NCI-H1417 (cell line): ENCODE measurements at regions not wholly inside any gene's neighbourhood (a gene's known extent, or its start where the extent isn't known, plus 50 kb on each side); places are given as distances from the start of the nearest gene placed in this dataset.

Source experiments
- DNase-seq, 3 experiments: peaks; one replicate each; lab custom pipeline; 2025; lab: John Stamatoyannopoulos, UW

GRCh38 chr10:92747066-92747465 lies 57.3 kb downstream of the HHEX start:
- DNase-seq: no peak

DNA sequence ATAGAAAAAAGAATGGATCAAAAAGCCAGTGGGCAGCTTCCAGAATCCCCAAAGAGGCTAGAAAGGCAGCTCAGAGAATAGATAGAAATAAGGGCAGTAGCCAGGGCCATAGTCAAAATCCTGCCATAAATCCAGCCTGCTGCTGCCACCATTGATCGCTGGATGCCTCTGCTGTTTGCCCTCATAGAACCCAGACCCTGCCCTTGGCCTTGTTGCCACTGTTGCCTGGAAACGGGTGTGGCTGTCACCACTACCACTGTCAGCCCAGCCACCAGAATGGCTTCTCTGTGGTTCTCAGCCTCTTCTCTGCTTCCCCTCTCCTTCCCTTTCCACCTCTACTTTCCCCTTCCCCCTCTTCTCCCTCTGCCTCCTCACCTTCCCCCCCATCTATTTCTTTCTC lies 57.8 kb downstream of the HHEX start:
- DNase-seq: no peak

DNA sequence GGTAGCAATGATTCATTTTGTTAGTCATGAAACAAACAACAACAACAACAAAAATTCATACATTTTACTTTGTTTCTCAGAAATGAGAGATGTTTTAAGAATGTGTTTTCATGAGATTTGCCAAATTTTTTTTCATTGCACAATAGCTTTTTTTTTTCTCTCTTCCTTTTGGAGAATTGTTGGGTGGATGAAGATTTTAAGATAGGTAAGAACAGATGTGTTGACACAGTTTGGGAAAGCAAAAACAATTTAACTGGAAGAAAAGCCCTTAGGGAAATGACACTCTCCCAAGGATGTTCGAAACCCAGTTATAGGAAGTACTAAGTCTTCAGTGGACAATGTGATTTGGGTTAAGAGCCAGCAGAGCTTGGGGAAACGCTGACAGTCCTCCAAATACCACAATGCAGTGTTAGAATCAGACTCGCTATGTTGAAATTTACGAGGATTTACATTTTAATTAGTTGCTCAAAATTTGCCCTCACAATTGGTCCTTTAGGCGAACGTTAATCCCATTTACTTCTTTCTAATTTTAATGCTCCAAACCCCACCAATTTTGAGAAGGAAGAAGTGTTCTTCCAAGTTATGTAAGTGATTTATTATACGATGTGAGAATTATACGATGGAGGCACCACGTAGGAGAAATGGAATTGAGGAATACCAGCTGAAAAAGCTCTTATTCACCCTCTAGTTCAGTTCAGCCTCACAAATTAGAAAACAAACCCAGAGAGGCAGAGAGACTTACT lies 61.2 kb downstream of the HHEX start:
- no peak for DNase-seq

DNA sequence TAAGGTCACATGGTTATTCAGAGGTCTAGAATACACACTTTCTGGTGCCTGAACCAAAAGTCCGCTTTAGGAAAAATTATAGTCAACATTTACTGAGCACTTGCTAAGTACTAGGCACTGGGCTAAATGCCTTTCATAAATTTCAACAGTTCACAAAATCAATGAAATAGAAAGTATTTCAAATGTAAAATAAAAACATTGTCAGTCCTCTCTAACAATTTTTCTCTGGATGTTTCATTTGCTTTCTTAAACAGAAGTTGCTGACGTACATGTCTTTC lies 61.7 kb downstream of the HHEX start:
- no peak for DNase-seq

DNA sequence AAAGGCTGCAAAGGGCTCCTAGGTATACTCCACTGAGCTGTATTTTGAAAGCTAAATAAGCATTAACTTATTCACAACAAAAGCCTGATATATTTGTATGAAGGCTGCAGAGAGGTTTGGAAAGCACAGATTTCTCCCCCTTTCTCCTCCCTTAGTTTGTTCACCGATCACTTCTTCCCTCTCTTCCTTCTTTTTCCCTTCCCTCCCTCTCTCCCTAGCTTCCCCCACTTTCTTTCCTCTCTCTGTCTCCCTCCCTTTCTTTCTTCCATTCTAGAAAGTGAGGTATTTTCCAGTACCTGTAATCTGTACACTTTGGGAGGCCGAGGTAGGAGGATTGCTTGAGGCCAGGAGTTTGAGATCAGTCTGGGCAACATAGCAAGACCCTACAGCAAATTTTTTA lies 62.1 kb downstream of the HHEX start:
- no peak for DNase-seq

DNA sequence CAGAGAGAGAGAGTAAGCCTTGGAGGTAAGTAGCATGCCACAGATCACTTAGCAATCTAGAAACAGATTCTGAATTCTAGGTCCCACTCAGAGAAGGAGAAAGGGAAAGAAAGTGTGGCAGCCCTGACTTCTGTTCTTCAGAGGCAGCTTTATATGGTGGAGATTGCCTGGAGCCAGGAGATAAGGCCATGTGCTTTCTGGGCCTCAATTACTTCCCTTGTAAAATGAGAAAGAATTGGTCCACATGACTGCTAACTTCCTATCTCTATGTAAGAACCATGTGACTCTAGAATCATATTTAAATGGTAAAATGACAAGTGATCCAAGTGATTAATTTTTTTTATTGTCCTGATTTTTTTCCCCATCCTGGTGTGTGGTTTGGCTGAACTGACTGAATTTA lies 64.1 kb downstream of the HHEX start:
- DNase-seq: no peak

GRCh38 chr10:92755725-92756124 lies 66.0 kb downstream of the HHEX start:
- DNase-seq: no peak

DNA sequence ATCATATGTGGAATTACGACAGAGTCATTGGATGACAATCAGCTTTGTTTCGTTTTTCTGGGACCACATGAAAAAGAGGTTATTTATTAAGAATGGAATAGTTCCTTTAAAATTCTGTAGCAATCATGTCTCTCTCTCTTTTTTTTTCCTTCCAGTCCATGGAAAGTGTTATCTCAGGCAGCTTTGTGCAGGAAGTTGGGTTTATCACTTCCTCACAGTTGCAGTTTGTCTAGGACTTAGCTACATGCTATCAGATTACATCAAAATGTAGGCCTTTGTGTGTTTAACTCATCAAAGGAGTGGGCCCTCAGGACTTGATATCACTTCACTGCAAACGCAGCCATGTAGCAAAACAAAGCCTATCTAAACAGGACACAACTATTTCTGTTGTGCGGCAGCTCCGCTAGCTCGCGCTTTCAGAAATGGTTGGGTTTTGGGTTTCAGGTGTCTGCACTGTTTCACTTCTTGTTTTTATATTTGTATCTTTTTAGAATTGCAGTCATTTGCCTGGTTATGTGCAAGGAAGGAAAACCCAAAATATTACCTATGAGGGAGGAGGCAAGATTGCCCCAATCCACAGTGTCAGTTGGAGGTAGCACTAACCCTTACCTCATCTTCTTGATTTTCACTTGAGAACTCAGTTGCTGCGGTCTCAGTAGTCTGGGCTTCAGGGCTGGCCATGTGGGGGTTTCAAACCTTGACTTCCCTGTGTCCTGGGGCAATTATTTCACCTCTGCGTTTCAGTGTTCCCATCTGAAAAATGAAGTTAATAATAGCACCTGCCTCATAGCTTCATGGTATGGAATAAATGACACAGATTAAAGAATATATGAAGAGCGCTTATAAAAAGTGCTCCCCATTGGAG lies 66.7 kb downstream of the HHEX start:
- peak in 1 of 3 experiments; percentile 11 for DNase-seq

- no peak for DNase-seq
These were observed 67.4 kb downstream of the HHEX start for GRCh38 chr10:92757066-92757710.

DNA sequence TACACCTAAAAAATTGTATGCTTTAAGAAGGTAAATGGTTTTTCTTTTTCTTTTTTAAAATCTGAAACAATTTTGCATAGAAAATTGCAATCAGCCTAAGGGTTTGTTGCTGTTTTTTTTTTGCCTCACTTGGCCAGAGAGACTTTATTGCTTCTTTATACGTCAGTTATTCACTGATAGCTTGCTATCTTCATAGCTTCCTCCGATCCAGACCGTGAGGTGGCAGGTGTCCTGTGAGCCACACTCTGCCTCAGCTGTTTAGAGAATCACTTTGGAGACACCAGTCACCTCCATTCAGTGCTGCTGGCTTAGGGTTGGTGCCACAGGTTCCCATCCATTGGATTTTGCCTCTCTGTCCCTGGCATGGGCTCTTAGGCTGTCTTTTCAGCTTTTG lies 68.0 kb downstream of the HHEX start:
- DNase-seq: no peak

DNA sequence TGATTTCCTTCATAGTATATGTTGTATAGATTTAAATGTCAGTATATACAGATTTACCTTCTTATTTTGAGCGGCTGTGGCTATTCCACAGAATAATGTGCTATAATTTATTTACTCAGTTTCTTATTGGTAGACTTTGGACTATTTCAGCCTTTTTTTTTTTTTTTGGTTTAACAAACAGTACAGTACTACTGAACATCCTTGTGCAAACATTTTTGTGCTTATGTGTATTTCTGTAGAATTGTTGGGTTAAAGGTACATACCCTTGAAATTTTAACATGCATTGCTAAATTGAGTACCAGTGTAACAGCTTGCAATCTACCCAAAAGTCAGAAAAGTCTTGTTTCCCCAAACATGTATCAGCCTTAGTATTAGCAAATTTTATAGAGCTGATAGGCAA lies 68.8 kb downstream of the HHEX start:
- DNase-seq: no peak

GRCh38 chr10:92760609-92761008 lies 70.9 kb downstream of the HHEX start:
- DNase-seq: no peak

DNA sequence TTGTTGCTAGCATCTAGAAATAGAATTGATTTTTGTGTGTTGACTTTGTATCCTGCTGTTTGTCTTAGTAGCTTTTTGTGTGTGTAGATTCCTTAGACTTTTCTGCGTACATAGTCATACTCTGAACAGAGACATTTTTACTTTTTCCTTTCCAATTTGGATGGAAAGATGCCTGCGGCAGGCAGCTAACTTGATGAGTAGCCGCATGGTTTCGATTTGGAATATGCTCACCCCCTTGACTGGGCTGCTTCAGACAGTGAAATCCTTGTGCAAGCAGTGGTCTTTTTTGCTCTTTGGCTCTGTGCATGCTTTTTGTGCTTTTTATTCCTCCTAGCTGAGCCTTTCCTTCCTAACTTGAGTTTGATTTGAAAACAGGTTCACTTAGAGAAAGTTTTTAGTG lies 71.8 kb downstream of the HHEX start:
- no peak for DNase-seq

DNA sequence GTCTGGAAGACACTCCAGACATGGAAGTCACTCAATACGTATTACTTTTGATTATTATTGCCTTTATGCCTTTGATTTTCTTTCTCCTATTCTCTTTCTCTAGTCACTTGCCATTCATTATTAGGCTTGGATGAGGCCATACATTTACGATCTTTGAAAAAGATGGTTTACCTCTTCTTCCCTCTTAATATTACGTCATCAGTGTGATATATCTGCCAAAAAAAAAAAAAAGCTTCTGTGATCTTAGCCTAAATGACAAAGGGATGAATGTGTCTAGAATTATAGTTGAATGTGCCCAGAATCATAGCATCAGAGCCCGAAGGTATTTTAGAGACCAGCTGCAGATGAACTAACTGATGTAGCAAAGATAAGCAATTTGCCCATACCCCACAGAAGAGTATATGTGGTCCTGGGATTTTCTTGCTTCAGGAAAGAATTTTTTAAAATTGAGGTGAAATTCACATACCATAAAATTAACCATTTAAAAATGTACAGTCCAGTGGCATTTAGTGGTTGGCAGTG lies 73.9 kb downstream of the HHEX start:
- DNase-seq: no peak

DNA sequence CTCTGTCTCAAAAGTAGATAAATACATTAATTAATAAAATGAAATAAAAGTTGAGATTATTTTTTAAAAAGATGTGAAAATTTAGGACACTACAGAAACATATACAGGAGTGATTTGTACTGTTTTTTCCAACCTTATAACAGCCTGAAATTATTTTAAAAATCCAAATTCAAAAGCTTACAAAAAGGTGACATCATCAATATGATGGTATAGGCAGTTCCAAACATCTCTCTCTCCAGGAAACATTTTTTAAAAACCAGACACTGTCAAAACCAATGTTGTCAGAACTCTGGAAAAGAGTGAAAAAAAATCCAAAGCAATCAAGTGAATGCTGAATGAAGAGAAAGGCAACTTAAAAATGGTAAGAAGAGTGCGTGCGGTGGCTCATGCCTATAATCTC lies 76.7 kb downstream of the HHEX start:
- DNase-seq: no peak

GRCh38 chr10:92768104-92768503 lies 78.3 kb downstream of the HHEX start:
- DNase-seq: no peak

GRCh38 chr10:92773776-92774175 lies 74.5 kb upstream of the EXOC6 start:
- DNase-seq: no peak

DNA sequence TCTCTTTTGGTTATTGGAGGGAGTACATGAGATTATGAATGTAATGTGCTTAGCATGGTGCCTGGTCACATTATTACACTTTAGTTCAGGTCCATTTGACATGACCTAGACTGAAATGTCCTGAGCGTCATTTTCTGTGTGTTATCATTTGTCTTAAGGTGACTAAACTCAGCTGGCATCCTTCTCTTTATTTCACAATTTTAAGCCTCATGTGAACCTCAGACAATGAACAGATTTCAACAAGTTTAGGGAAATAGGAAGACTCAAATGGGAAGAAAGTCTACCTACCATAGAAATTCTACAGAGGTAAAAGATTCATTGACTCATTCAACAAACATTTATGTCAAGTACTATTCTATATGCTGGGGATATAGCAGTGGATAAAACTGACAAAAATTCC lies 70.2 kb upstream of the EXOC6 start:
- DNase-seq: no peak

- DNase-seq: no peak
These were observed 63.2 kb upstream of the EXOC6 start for GRCh38 chr10:92785118-92785517.

GRCh38 chr10:92787557-92788152 lies 60.7 kb upstream of the EXOC6 start:
- DNase-seq: peak in 2 of 3 experiments; percentile 32 to 44

DNA sequence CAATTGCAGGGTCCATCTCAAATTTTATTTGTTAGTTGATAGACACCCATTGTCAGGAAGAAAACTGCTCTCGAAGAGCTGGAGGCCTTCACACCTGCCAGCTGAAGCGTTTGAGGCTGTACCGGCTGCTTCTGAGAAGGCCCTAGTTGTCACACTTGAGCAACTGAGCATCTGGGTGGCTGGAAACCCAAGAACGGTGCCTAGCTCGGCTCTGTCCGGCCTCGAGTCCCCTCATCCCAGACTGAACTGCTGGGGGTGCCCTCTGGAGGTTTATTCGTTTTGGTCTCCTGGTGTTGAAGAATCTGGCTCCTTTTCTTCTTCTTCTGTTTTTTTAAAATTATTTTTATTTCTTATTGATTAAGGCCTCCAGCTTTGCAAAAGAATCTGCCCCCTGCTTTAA lies 59.3 kb upstream of the EXOC6 start:
- DNase-seq: no peak

DNA sequence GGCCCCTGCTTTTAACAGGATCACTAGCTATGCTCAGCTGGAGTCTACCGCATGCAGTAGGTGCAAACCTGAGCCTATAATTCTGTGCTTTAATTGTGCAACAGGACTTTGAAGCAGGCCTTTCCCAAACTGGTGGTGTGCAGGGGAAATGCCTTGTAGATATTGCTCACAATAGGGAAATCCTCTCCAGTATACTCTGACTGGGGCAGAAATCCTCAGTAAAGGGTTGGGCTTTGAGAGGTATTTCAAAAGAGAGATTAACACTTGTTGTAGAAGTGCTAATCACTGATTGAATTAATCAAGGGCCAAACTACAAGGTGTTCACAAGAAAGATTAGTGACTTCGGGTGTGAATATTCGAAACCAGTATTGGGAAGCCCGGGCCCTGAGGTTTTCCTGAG lies 58.5 kb upstream of the EXOC6 start:
- DNase-seq: no peak

- no peak for DNase-seq
These were observed 57.9 kb upstream of the EXOC6 start for GRCh38 chr10:92790440-92790839.
